PC-3 (cell line): ENCODE measurements at regions not wholly inside any gene's neighbourhood (a gene's known extent, or its start where the extent isn't known, plus 50 kb on each side); places are given as distances from the start of the nearest gene placed in this dataset.

Experiments
- EZH2phosphoT487 ChIP-seq: fragments of 300-600 bp; sonication (generic); IDR thresholded peaks from 2 replicates; pipeline ENCODE4 v1.6.1; 2018; ENCODE audit warnings: mild to moderate bottlenecking, antibody characterized with exemption, low read length, borderline replicate concordance
- TF ChIP-seq, protein P1 (sequence below): fragments of 300-600 bp; sonication (generic); conservative IDR thresholded peaks from 2 replicates; pipeline ENCODE4 v1.5.1; 2017; ENCODE audit warnings: antibody characterized with exemption, low read depth, mild to moderate bottlenecking, low read length

DNA sequence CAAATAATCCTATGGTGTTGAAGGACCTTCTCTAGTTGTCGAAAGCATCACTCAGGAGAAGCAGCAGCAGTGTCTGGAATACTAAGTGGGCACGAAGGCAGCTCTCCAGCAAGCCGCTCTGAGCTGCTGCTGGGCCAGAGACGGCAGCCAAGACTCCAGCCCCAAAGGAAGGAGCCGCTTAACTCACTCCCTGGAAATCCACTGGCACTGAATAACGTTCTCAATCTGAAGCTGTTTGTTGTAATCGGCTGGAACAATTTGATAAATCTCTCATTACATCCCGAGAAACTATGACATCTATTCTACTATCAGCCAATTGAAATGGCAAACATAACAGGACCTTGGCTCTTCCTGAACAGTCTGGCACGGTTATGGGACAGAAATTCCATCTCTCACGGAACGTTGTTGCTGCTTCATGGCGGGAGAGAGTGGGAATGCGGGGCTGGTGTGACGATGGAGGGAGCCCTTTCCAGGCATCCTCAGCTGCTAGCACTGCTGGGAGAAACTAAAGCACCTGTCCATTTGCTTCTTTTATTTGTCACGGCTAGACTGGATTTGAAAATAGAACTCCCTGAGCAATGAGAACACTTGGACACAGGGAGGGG, 331.5 kb upstream of the RNF32 start:
- TF ChIP-seq, protein P1, sequence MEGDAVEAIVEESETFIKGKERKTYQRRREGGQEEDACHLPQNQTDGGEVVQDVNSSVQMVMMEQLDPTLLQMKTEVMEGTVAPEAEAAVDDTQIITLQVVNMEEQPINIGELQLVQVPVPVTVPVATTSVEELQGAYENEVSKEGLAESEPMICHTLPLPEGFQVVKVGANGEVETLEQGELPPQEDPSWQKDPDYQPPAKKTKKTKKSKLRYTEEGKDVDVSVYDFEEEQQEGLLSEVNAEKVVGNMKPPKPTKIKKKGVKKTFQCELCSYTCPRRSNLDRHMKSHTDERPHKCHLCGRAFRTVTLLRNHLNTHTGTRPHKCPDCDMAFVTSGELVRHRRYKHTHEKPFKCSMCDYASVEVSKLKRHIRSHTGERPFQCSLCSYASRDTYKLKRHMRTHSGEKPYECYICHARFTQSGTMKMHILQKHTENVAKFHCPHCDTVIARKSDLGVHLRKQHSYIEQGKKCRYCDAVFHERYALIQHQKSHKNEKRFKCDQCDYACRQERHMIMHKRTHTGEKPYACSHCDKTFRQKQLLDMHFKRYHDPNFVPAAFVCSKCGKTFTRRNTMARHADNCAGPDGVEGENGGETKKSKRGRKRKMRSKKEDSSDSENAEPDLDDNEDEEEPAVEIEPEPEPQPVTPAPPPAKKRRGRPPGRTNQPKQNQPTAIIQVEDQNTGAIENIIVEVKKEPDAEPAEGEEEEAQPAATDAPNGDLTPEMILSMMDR, result no peak
- TF ChIP-seq EZH2phosphoT487, result no peak
